ENCODE measurements at regions not wholly inside any gene's neighbourhood (a gene's known extent, or its start where the extent isn't known, plus 50 kb on each side); places are given as distances from the start of the nearest gene placed in this dataset.

- no peak for FAIRE-seq
Measured at GRCh38 chrX:129077424-129078170, 445.7 kb downstream of the SMARCA1 start.

- no peak for FAIRE-seq
Measured at GRCh38 chrX:129071390-129071789, 451.9 kb downstream of the SMARCA1 start.

GRCh38 chrX:129065895-129066294 is 457.4 kb downstream of the SMARCA1 start:
- FAIRE-seq: peak; percentile 90

GRCh38 chrX:129058405-129058804 is 464.9 kb downstream of the SMARCA1 start:
- FAIRE-seq: no peak

GRCh38 chrX:129043138-129043537 is 480.2 kb downstream of the SMARCA1 start:
- FAIRE-seq: no peak

- FAIRE-seq: no peak
Measured at GRCh38 chrX:129041319-129041718, 482.0 kb downstream of the SMARCA1 start.

GRCh38 chrX:129040124-129040523 is 483.2 kb downstream of the SMARCA1 start:
- FAIRE-seq: no peak

- FAIRE-seq: no peak
Measured at GRCh38 chrX:129039176-129039575, 484.1 kb downstream of the SMARCA1 start.

GRCh38 chrX:129037389-129037788 is 485.9 kb downstream of the SMARCA1 start:
- FAIRE-seq: no peak

- FAIRE-seq: no peak
Measured at GRCh38 chrX:129035180-129035579, 488.1 kb downstream of the SMARCA1 start.

GRCh38 chrX:129034196-129034595 is 489.1 kb downstream of the SMARCA1 start:
- no peak for FAIRE-seq

- no peak for FAIRE-seq
Measured at GRCh38 chrX:129026202-129026601, 497.1 kb downstream of the SMARCA1 start.

- no peak for FAIRE-seq
Measured at GRCh38 chrX:129025376-129025775, 497.9 kb downstream of the SMARCA1 start.

GRCh38 chrX:129019412-129019811 is 503.9 kb downstream of the SMARCA1 start:
- no peak for FAIRE-seq

- FAIRE-seq: no peak
Measured at GRCh38 chrX:129015381-129015780, 507.9 kb downstream of the SMARCA1 start.

GRCh38 chrX:129013574-129013973 is 509.7 kb downstream of the SMARCA1 start:
- FAIRE-seq: no peak

GRCh38 chrX:129007631-129008030 is 515.7 kb downstream of the SMARCA1 start:
- FAIRE-seq: no peak

GRCh38 chrX:129006491-129006890 is 516.8 kb downstream of the SMARCA1 start:
- no peak for FAIRE-seq

GRCh38 chrX:129000797-129001196 is 522.5 kb downstream of the SMARCA1 start:
- no peak for FAIRE-seq

- FAIRE-seq: no peak
Measured at GRCh38 chrX:129000018-129000417, 523.3 kb downstream of the SMARCA1 start.

- FAIRE-seq: no peak
Measured at GRCh38 chrX:128992107-128992971, 531.0 kb downstream of the SMARCA1 start.

GRCh38 chrX:128975745-128976144 is 547.5 kb downstream of the SMARCA1 start:
- no peak for FAIRE-seq

- no peak for FAIRE-seq
Measured at GRCh38 chrX:128973033-128973432, 550.3 kb downstream of the SMARCA1 start.

- no peak for FAIRE-seq
Measured at GRCh38 chrX:128961290-128961689, 562.0 kb downstream of the SMARCA1 start.

Data from endometrium (tissue), 2 donors.